Hepatocyte (in vitro differentiated cells): ENCODE measurements at regions not wholly inside any gene's neighbourhood (a gene's known extent, or its start where the extent isn't known, plus 50 kb on each side); places are given as distances from the start of the nearest gene placed in this dataset.

Experiments used
- DNase-seq: peaks from one replicate; pipeline ENCODE4 v3.0.0-alpha.2; 2016; ENCODE audit warnings: low spot score
- H2AFZ ChIP-seq: fragments of 200-600 bp; sonication (generic); 2 replicates; pipeline ENCODE4 v1.6.0; 2016; ENCODE audit warnings: antibody characterized with exemption, mild to moderate bottlenecking
- H3K27ac ChIP-seq: fragments of 200-600 bp; sonication (generic); 2 replicates; pipeline ENCODE4 v1.5.1; 2016; ENCODE audit warnings: mild to moderate bottlenecking
- H3K27me3 ChIP-seq: fragments of 200-600 bp; sonication (generic); 2 replicates; pipeline ENCODE4 v1.6.1; 2016
- H3K36me3 ChIP-seq: fragments of 200-600 bp; sonication (generic); replicated peaks from 2 replicates; pipeline ENCODE4 v1.5.1; 2016; ENCODE audit warnings: low read depth; ENCODE audit not compliant: insufficient read depth
- H3K4me1 ChIP-seq: fragments of 200-600 bp; sonication (generic); 2 replicates; pipeline ENCODE4 v1.5.1; 2016; ENCODE audit warnings: mild to moderate bottlenecking, moderate library complexity; ENCODE audit not compliant: insufficient read depth
- H3K4me2 ChIP-seq: fragments of 200-600 bp; sonication (generic); 2 replicates; pipeline ENCODE4 v1.6.0; 2016
- H3K4me3 ChIP-seq: fragments of 200-600 bp; sonication (generic); 2 replicates; pipeline ENCODE4 v1.5.1; 2016; ENCODE audit warnings: mild to moderate bottlenecking
- H3K79me2 ChIP-seq: fragments of 200-600 bp; sonication (generic); 2 replicates; pipeline ENCODE4 v1.6.0; 2017; ENCODE audit warnings: mild to moderate bottlenecking
- H3K9me2 ChIP-seq: fragments of 200-600 bp; sonication (generic); replicated peaks from 2 replicates; pipeline ENCODE4 v1.6.0; 2017; ENCODE audit warnings: mild to moderate bottlenecking; ENCODE audit not compliant: insufficient read depth
- H3K9me3 ChIP-seq: fragments of 200-600 bp; sonication (generic); 2 replicates; pipeline ENCODE4 v1.5.1; 2016; ENCODE audit warnings: low read depth, mild to moderate bottlenecking
- H4K20me1 ChIP-seq: fragments of 200-600 bp; sonication (generic); 2 replicates; pipeline ENCODE4 v1.6.0; 2016; ENCODE audit warnings: mild to moderate bottlenecking; ENCODE audit not compliant: insufficient read depth, poor library complexity, severe bottlenecking
- CTCF ChIP-seq: fragments of 200-600 bp; sonication (generic); IDR thresholded peaks from 2 replicates; pipeline ENCODE4 v1.5.1; 2016; ENCODE audit warnings: antibody characterized with exemption, mild to moderate bottlenecking; ENCODE audit not compliant: poor library complexity
- EZH2 ChIP-seq: fragments of 200-600 bp; sonication (generic); IDR thresholded peaks from 2 replicates; pipeline ENCODE4 v1.6.1; 2016; ENCODE audit warnings: antibody characterized with exemption, mild to moderate bottlenecking, borderline replicate concordance
- EZH2phosphoT487 ChIP-seq: fragments of 200-600 bp; sonication (generic); IDR thresholded peaks from one replicate; pipeline ENCODE4 v1.6.1; 2018; ENCODE audit warnings: antibody characterized with exemption, mild to moderate bottlenecking, low read depth, moderate library complexity; ENCODE audit not compliant: unreplicated experiment, severe bottlenecking
- WGBS: methylation state at CpG from one replicate; pipeline ENCODE4 v1.1.6; 2016; ENCODE audit warnings: low lambda C conversion rate; ENCODE audit errors: missing lambda C conversion rate; 5-methylcytosine and 5-hydroxymethylcytosine counted together

GRCh38 chr3:117602058-117602644 lies 892.6 kb downstream of the TUSC7 start:
- Histone ChIP-seq H3K4me3 (no peak overlapping the region), H3K79me2 (no peaks in the 10 kb centered on the region), H3K4me2 (no peak overlapping the region), H3K9me3 (no peaks in the 10 kb centered on the region), H3K36me3 (no peaks in the 10 kb centered on the region), H2AFZ (no peak overlapping the region), H3K9me2 (no peaks in the 10 kb centered on the region), H3K4me1 (no peaks in the 10 kb centered on the region), H4K20me1 (no peaks in the 10 kb centered on the region), H3K27me3 (no peaks in the 10 kb centered on the region), H3K27ac (no peak overlapping the region)
- TF ChIP-seq EZH2phosphoT487: no peak
- TF ChIP-seq EZH2: no peak
- TF ChIP-seq CTCF: no peak
- DNase-seq: no peak
- 78% methylated on average over 4 of the region's 4 CpGs for WGBS

- no peaks in the 10 kb centered on the region for H3K9me3 ChIP-seq
- H3K9me2 ChIP-seq: no peaks in the 10 kb centered on the region
- no peaks in the 10 kb centered on the region for H4K20me1 ChIP-seq
- no peak overlapping the region for H3K4me2 ChIP-seq
- H3K4me3 ChIP-seq: no peak overlapping the region
- H3K4me1 ChIP-seq: no peaks in the 10 kb centered on the region
- no peaks in the 10 kb centered on the region for H3K36me3 ChIP-seq
- TF ChIP-seq EZH2 (no peak), CTCF (no peak), EZH2phosphoT487 (no peak)
- 52% methylated on average over 3 of the region's 3 CpGs for WGBS
- H3K79me2 ChIP-seq: no peaks in the 10 kb centered on the region
- DNase-seq: no peak
- no peak overlapping the region for H3K27ac ChIP-seq
- H3K27me3 ChIP-seq: no peaks in the 10 kb centered on the region
- no peak overlapping the region for H2AFZ ChIP-seq
Observed at GRCh38 chr3:117603097-117603496, 893.5 kb downstream of the TUSC7 start.

GRCh38 chr3:117606866-117607265 lies 897.3 kb downstream of the TUSC7 start:
- no peaks in the 10 kb centered on the region for H3K27me3 ChIP-seq
- no peak overlapping the region for H3K27ac ChIP-seq
- no peaks in the 10 kb centered on the region for H3K4me1 ChIP-seq
- WGBS: 58% methylated on average over 2 of the region's 2 CpGs
- no peaks in the 10 kb centered on the region for H3K9me3 ChIP-seq
- no peaks in the 10 kb centered on the region for H3K9me2 ChIP-seq
- no peak overlapping the region for H3K4me2 ChIP-seq
- no peak overlapping the region for H3K4me3 ChIP-seq
- no peak for DNase-seq
- no peak overlapping the region for H2AFZ ChIP-seq
- no peaks in the 10 kb centered on the region for H3K79me2 ChIP-seq
- no peaks in the 10 kb centered on the region for H4K20me1 ChIP-seq
- TF ChIP-seq EZH2 (no peak), EZH2phosphoT487 (no peak), CTCF (no peak)
- H3K36me3 ChIP-seq: no peaks in the 10 kb centered on the region
